Fibroblast of lung (primary cell): ENCODE measurements at regions not wholly inside any gene's neighbourhood (a gene's known extent, or its start where the extent isn't known, plus 50 kb on each side); places are given as distances from the start of the nearest gene placed in this dataset.
A peak's percentile ranks its signal among the peaks of the same experiment; 100 is the strongest.

ENCODE experiments used
- DNase-seq, 2 donors: peaks; one replicate each; pipeline versions ENCODE4 v3.0.0 to v3.0.0-alpha.2; 2010; ENCODE audit warnings: low read depth in 2 of 2
- H2AFZ ChIP-seq: 2 replicates; pipeline ENCODE4 v1.5.1; 2012; ENCODE audit warnings: low read length, control low read depth, inconsistent platforms
- H3K27ac ChIP-seq: 2 replicates; pipeline ENCODE4 v1.5.1; 2011; ENCODE audit warnings: low read length, control low read depth; ENCODE audit not compliant: insufficient read depth
- H3K27me3 ChIP-seq: 2 replicates; pipeline ENCODE4 v1.5.1; 2011; ENCODE audit warnings: mild to moderate bottlenecking, low read length; ENCODE audit not compliant: control insufficient read depth, insufficient read depth
- H3K36me3 ChIP-seq: 2 replicates; pipeline ENCODE4 v1.5.1; 2011; ENCODE audit warnings: low read length; ENCODE audit not compliant: control insufficient read depth, insufficient read depth
- H3K4me1 ChIP-seq: 2 replicates; pipeline ENCODE4 v1.5.1; 2011; ENCODE audit warnings: low read length; ENCODE audit not compliant: control insufficient read depth, insufficient read depth; ENCODE audit errors: extremely low read depth
- H3K4me2 ChIP-seq: 2 replicates; pipeline ENCODE4 v1.5.1; 2011; ENCODE audit warnings: low read length, control low read depth; ENCODE audit not compliant: insufficient read depth; ENCODE audit errors: extremely low read depth
- H3K4me3 ChIP-seq, 4 experiments: fragments of 200-600 bp in 1 of 4; sonication (generic) in 1 of 4; replicated peaks in 1 of 4; 2 replicates each; pipeline ENCODE4 v1.5.1; 2011 to 2016; ENCODE audit warnings: low read length in 4 of 4, low read depth in 3 of 4, mild to moderate bottlenecking in 3 of 4, control low read depth in 2 of 4, inconsistent platforms in 1 of 4, mixed read lengths in 1 of 4; ENCODE audit not compliant: insufficient read depth in 1 of 4; ENCODE audit errors: control extremely low read depth in 1 of 4
- H3K79me2 ChIP-seq: 2 replicates; pipeline ENCODE4 v1.5.1; 2012; ENCODE audit warnings: mild to moderate bottlenecking, low read length, inconsistent platforms; ENCODE audit not compliant: control insufficient read depth, insufficient read depth
- H3K9ac ChIP-seq: 2 replicates; pipeline ENCODE4 v1.5.1; 2011; ENCODE audit warnings: mild to moderate bottlenecking, low read length, control low read depth; ENCODE audit not compliant: insufficient read depth
- H3K9me3 ChIP-seq: 2 replicates; pipeline ENCODE4 v1.5.1; 2012; ENCODE audit warnings: low read depth, low read length; ENCODE audit not compliant: control insufficient read depth, insufficient read depth
- H4K20me1 ChIP-seq: 2 replicates; pipeline ENCODE4 v1.5.1; 2011; ENCODE audit warnings: low read length; ENCODE audit not compliant: control insufficient read depth, insufficient read depth; ENCODE audit errors: extremely low read depth
- CTCF ChIP-seq, 2 donors: IDR thresholded peaks in 1 of 2; conservative IDR thresholded peaks in 1 of 2; 1 replicate in 1 of 2; 2 replicates in 1 of 2; pipeline ENCODE4 v1.5.1; 2011 to 2012; ENCODE audit warnings: low read length in 2 of 2, control low read depth in 1 of 2, inconsistent platforms in 1 of 2, low read depth in 1 of 2, mild to moderate bottlenecking in 1 of 2
- EZH2 ChIP-seq: IDR thresholded peaks from 2 replicates; pipeline ENCODE4 v1.5.1; 2012; ENCODE audit warnings: low read length, control low read depth, mild to moderate bottlenecking; ENCODE audit errors: missing control alignments

GRCh38 chr5:125659316-125660023 is 763.7 kb upstream of the GRAMD2B start:
- Histone ChIP-seq H4K20me1 (no peaks in the 10 kb centered on the region), H3K36me3 (no peaks in the 10 kb centered on the region), H3K27ac (no peak overlapping the region), H3K79me2 (no peaks in the 10 kb centered on the region), H3K9me3 (no peaks in the 10 kb centered on the region), H3K4me1 (no peaks in the 10 kb centered on the region), H3K9ac (no peak overlapping the region), H2AFZ (no peak overlapping the region), H3K4me2 (no peak overlapping the region), H3K27me3 (no peaks in the 10 kb centered on the region), H3K4me3 (no peak overlapping the region)
- TF ChIP-seq EZH2 (no peak), CTCF (conservative IDR thresholded peaks at IDR 0.05 in 1 of 2, IDR thresholded peaks at IDR 0.05 in 1 of 2; ENCODE audit: low read depth in 1 of 2, low read length in 2 of 2) (no peak)
- peak; percentile 78 to 91 for DNase-seq

GRCh38 chr5:125660231-125660895 is 762.8 kb upstream of the GRAMD2B start:
- no peaks in the 10 kb centered on the region for H3K79me2 ChIP-seq
- H3K27me3 ChIP-seq = no peaks in the 10 kb centered on the region
- no peak overlapping the region for H3K9ac ChIP-seq
- no peaks in the 10 kb centered on the region for H3K4me1 ChIP-seq
- TF ChIP-seq CTCF (conservative IDR thresholded peaks at IDR 0.05 in 1 of 2, IDR thresholded peaks at IDR 0.05 in 1 of 2; ENCODE audit: low read depth in 1 of 2, low read length in 2 of 2) = no peak
- no peak for TF ChIP-seq EZH2
- H2AFZ ChIP-seq = no peak overlapping the region
- H4K20me1 ChIP-seq = no peaks in the 10 kb centered on the region
- no peaks in the 10 kb centered on the region for H3K36me3 ChIP-seq
- H3K4me3 ChIP-seq = no peak overlapping the region
- H3K4me2 ChIP-seq = no peak overlapping the region
- no peaks in the 10 kb centered on the region for H3K9me3 ChIP-seq
- DNase-seq = peak; percentile 16 to 39
- no peak overlapping the region for H3K27ac ChIP-seq

GRCh38 chr5:125661584-125661983 is 761.6 kb upstream of the GRAMD2B start:
- no peak overlapping the region for H2AFZ ChIP-seq

More at GRCh38 chr5:125661584-125661983, 761.6 kb upstream of the GRAMD2B start:
- H3K4me1 ChIP-seq = no peaks in the 10 kb centered on the region
- no peak for TF ChIP-seq CTCF (conservative IDR thresholded peaks at IDR 0.05 in 1 of 2, IDR thresholded peaks at IDR 0.05 in 1 of 2; ENCODE audit: low read depth in 1 of 2, low read length in 2 of 2)
- no peak for TF ChIP-seq EZH2
- DNase-seq = no peak
- no peak overlapping the region for H3K9ac ChIP-seq
- H3K36me3 ChIP-seq = no peaks in the 10 kb centered on the region
- no peak overlapping the region for H3K27ac ChIP-seq
- no peaks in the 10 kb centered on the region for H4K20me1 ChIP-seq
- no peak overlapping the region for H3K4me3 ChIP-seq
- no peaks in the 10 kb centered on the region for H3K9me3 ChIP-seq
- H3K4me2 ChIP-seq = no peak overlapping the region
- H3K79me2 ChIP-seq = no peaks in the 10 kb centered on the region
- no peaks in the 10 kb centered on the region for H3K27me3 ChIP-seq
